Subcutaneous abdominal adipose tissue (tissue), 5 donors: ENCODE measurements at regions not wholly inside any gene's neighbourhood (a gene's known extent, or its start where the extent isn't known, plus 50 kb on each side); places are given as distances from the start of the nearest gene placed in this dataset.

Experiments
- H3K27ac ChIP-seq: one replicate; pipeline ENCODE4 v1.7.0; 2013; ENCODE audit warnings: low read depth, mild to moderate bottlenecking, inconsistent platforms, low read length, moderate library complexity
- H3K27me3 ChIP-seq, 5 donors: one replicate each; pipeline ENCODE4 v1.7.0; 2013; ENCODE audit warnings: low read length in 5 of 5, inconsistent platforms in 1 of 5; ENCODE audit not compliant: control insufficient read depth in 5 of 5, insufficient read depth in 4 of 5
- H3K36me3 ChIP-seq, 5 donors: one replicate each; pipeline ENCODE4 v1.7.0; 2013; ENCODE audit warnings: low read length in 5 of 5; ENCODE audit not compliant: control insufficient read depth in 5 of 5, insufficient read depth in 5 of 5
- H3K4me1 ChIP-seq, 5 donors: one replicate each; pipeline ENCODE4 v1.7.0; 2013; ENCODE audit warnings: low read length in 5 of 5, mild to moderate bottlenecking in 3 of 5, moderate library complexity in 1 of 5; ENCODE audit not compliant: control insufficient read depth in 5 of 5, insufficient read depth in 5 of 5
- H3K4me3 ChIP-seq, 5 donors: one replicate each; pipeline ENCODE4 v1.7.0; 2013; ENCODE audit warnings: low read length in 5 of 5, low read depth in 1 of 5
- H3K9ac ChIP-seq, 5 donors: one replicate each; pipeline ENCODE4 v1.7.0; 2013; ENCODE audit warnings: low read length in 5 of 5, mild to moderate bottlenecking in 4 of 5, moderate library complexity in 3 of 5
- H3K9me3 ChIP-seq, 5 donors: one replicate each; pipeline ENCODE4 v1.7.0; 2013; ENCODE audit warnings: low read length in 5 of 5; ENCODE audit not compliant: control insufficient read depth in 5 of 5
- donor health status: healthy.
- donor health status: healthy.
- donor health status: healthy.
- donor health status: healthy.
- donor health status: healthy.

- Histone ChIP-seq H3K9me3 (peaks cover 0 to 3% (median 0%) of the 10 kb centered on the region in 5 donors), H3K4me1 (peaks cover 0 to 18% (median 0%) of the 10 kb centered on the region in 5 donors), H3K9ac (no peak overlapping the region), H3K36me3 (no peaks in the 10 kb centered on the region), H3K27ac (no peak overlapping the region), H3K4me3 (no peak overlapping the region), H3K27me3 (peaks cover 15 to 65% (median 45%) of the 10 kb centered on the region in 5 donors)
These were observed 202.6 kb downstream of the RBFOX3 start for GRCh38 chr17:79408251-79408650.

GRCh38 chr17:79407385-79407784 lies 203.5 kb downstream of the RBFOX3 start:
- Histone ChIP-seq H3K36me3 (no peaks in the 10 kb centered on the region), H3K9ac (no peak overlapping the region), H3K4me1 (peaks cover 0 to 18% (median 0%) of the 10 kb centered on the region in 5 donors), H3K27me3 (peaks cover 15 to 68% (median 50%) of the 10 kb centered on the region in 5 donors), H3K27ac (no peak overlapping the region), H3K4me3 (no peak overlapping the region), H3K9me3 (peaks cover 0 to 3% (median 0%) of the 10 kb centered on the region in 5 donors)

GRCh38 chr17:79406316-79406715 lies 204.5 kb downstream of the RBFOX3 start:
- Histone ChIP-seq H3K9ac (no peak overlapping the region), H3K27me3 (peaks cover 18 to 66% (median 55%) of the 10 kb centered on the region in 5 donors)

GRCh38 chr17:79405823-79406222 lies 205.0 kb downstream of the RBFOX3 start:
- H3K4me1 ChIP-seq, result peaks cover under 1 to 23% (median 5%) of the 10 kb centered on the region in 5 donors
- no peak overlapping the region for H3K4me3 ChIP-seq
- H3K9me3 ChIP-seq, result peaks cover 0 to 3% (median 0%) of the 10 kb centered on the region in 5 donors
- H3K27ac ChIP-seq, result no peak overlapping the region
- no peak overlapping the region for H3K9ac ChIP-seq
- peaks cover 20 to 62% (median 55%) of the 10 kb centered on the region in 5 donors for H3K27me3 ChIP-seq
- no peaks in the 10 kb centered on the region for H3K36me3 ChIP-seq

More at GRCh38 chr17:79406316-79406715, 204.5 kb downstream of the RBFOX3 start:
- Histone ChIP-seq H3K36me3 (no peaks in the 10 kb centered on the region), H3K27ac (no peak overlapping the region), H3K4me3 (peak overlapping the region in 1 of 5 donors; percentile 45), H3K9me3 (peaks cover 0 to 3% (median 0%) of the 10 kb centered on the region in 5 donors), H3K4me1 (peaks cover 0 to 19% (median 2%) of the 10 kb centered on the region in 5 donors)

GRCh38 chr17:79404136-79404911 lies 206.5 kb downstream of the RBFOX3 start:
- no peak overlapping the region for H3K27ac ChIP-seq
- peaks cover 2 to 25% (median 8%) of the 10 kb centered on the region in 5 donors for H3K4me1 ChIP-seq
- no peak overlapping the region for H3K4me3 ChIP-seq
- no peak overlapping the region for H3K9ac ChIP-seq
- peaks cover 21 to 66% (median 59%) of the 10 kb centered on the region in 5 donors for H3K27me3 ChIP-seq
- H3K36me3 ChIP-seq, result no peaks in the 10 kb centered on the region
- H3K9me3 ChIP-seq, result peaks cover 0 to 3% (median 0%) of the 10 kb centered on the region in 5 donors

GRCh38 chr17:79401704-79402674 lies 208.9 kb downstream of the RBFOX3 start:
- H3K27me3 ChIP-seq, result peaks cover 19 to 66% (median 58%) of the 10 kb centered on the region in 5 donors
- peaks cover 2 to 19% (median 8%) of the 10 kb centered on the region in 5 donors for H3K4me1 ChIP-seq
- H3K4me3 ChIP-seq, result no peak overlapping the region
- H3K36me3 ChIP-seq, result no peaks in the 10 kb centered on the region
- H3K9ac ChIP-seq, result no peak overlapping the region
- H3K27ac ChIP-seq, result no peak overlapping the region
- H3K9me3 ChIP-seq, result peaks cover 0 to 3% (median 0%) of the 10 kb centered on the region in 5 donors

- Histone ChIP-seq H3K27me3 (peaks cover 25 to 67% (median 58%) of the 10 kb centered on the region in 5 donors), H3K36me3 (no peaks in the 10 kb centered on the region), H3K4me3 (peak overlapping the region in 4 of 5 donors; percentile 12 to 64 (median 32)), H3K9ac (no peak overlapping the region), H3K9me3 (peaks cover 0 to 3% (median 0%) of the 10 kb centered on the region in 5 donors), H3K4me1 (peaks cover 2 to 11% (median 7%) of the 10 kb centered on the region in 5 donors), H3K27ac (no peak overlapping the region)
These were observed 209.7 kb downstream of the RBFOX3 start for GRCh38 chr17:79400989-79401703.

GRCh38 chr17:79399610-79400144 lies 211.2 kb downstream of the RBFOX3 start:
- Histone ChIP-seq H3K27ac (no peak overlapping the region), H3K4me1 (peaks cover 2 to 8% (median 4%) of the 10 kb centered on the region in 5 donors), H3K9me3 (peaks cover 0 to 3% (median 0%) of the 10 kb centered on the region in 5 donors), H3K27me3 (peaks cover 35 to 80% (median 64%) of the 10 kb centered on the region in 5 donors), H3K36me3 (no peaks in the 10 kb centered on the region), H3K4me3 (no peak overlapping the region), H3K9ac (no peak overlapping the region)

- Histone ChIP-seq H3K4me3 (no peak overlapping the region), H3K9me3 (peaks cover 0 to 3% (median 0%) of the 10 kb centered on the region in 5 donors), H3K27ac (no peak overlapping the region), H3K9ac (no peak overlapping the region), H3K36me3 (no peaks in the 10 kb centered on the region), H3K27me3 (peaks cover 35 to 84% (median 75%) of the 10 kb centered on the region in 5 donors), H3K4me1 (peaks cover 2 to 8% (median 4%) of the 10 kb centered on the region in 5 donors)
These were observed 212.4 kb downstream of the RBFOX3 start for GRCh38 chr17:79398441-79398840.
